ENCODE measurements at regions not wholly inside any gene's neighbourhood (a gene's known extent, or its start where the extent isn't known, plus 50 kb on each side); places are given as distances from the start of the nearest gene placed in this dataset.

DNA sequence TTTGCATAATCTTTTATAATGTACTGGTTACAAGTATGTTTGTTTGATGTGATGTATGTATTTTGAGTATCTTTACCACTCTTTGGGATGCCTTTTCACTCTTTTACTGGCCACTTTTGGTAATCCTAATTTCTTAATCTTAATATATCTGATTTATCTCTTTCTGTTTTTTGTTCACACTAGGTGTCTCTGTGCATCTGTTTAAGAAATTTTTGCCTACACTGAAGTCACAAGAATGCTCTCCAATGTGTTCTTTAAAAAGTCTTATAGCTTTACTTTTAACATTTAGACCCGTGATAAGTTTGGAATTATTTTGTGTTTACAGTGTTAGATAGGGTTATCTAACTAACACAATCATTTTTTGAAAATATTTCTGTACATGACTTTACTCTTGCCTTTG lies 659.1 kb downstream of the SI start:
- TF ChIP-seq POLR2A (IDR thresholded peaks at IDR 0.05; ENCODE audit: low read length): no peak
- TF ChIP-seq, protein P1, sequence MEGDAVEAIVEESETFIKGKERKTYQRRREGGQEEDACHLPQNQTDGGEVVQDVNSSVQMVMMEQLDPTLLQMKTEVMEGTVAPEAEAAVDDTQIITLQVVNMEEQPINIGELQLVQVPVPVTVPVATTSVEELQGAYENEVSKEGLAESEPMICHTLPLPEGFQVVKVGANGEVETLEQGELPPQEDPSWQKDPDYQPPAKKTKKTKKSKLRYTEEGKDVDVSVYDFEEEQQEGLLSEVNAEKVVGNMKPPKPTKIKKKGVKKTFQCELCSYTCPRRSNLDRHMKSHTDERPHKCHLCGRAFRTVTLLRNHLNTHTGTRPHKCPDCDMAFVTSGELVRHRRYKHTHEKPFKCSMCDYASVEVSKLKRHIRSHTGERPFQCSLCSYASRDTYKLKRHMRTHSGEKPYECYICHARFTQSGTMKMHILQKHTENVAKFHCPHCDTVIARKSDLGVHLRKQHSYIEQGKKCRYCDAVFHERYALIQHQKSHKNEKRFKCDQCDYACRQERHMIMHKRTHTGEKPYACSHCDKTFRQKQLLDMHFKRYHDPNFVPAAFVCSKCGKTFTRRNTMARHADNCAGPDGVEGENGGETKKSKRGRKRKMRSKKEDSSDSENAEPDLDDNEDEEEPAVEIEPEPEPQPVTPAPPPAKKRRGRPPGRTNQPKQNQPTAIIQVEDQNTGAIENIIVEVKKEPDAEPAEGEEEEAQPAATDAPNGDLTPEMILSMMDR (IDR thresholded peaks at IDR 0.05): no peak
- TF ChIP-seq, protein P2, sequence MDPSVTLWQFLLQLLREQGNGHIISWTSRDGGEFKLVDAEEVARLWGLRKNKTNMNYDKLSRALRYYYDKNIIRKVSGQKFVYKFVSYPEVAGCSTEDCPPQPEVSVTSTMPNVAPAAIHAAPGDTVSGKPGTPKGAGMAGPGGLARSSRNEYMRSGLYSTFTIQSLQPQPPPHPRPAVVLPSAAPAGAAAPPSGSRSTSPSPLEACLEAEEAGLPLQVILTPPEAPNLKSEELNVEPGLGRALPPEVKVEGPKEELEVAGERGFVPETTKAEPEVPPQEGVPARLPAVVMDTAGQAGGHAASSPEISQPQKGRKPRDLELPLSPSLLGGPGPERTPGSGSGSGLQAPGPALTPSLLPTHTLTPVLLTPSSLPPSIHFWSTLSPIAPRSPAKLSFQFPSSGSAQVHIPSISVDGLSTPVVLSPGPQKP (IDR thresholded peaks at IDR 0.05; ENCODE audit: low read depth, low read length): no peak

All from A549 (cell line).